ENCODE measurements at regions not wholly inside any gene's neighbourhood (a gene's known extent, or its start where the extent isn't known, plus 50 kb on each side); places are given as distances from the start of the nearest gene placed in this dataset.

DNA sequence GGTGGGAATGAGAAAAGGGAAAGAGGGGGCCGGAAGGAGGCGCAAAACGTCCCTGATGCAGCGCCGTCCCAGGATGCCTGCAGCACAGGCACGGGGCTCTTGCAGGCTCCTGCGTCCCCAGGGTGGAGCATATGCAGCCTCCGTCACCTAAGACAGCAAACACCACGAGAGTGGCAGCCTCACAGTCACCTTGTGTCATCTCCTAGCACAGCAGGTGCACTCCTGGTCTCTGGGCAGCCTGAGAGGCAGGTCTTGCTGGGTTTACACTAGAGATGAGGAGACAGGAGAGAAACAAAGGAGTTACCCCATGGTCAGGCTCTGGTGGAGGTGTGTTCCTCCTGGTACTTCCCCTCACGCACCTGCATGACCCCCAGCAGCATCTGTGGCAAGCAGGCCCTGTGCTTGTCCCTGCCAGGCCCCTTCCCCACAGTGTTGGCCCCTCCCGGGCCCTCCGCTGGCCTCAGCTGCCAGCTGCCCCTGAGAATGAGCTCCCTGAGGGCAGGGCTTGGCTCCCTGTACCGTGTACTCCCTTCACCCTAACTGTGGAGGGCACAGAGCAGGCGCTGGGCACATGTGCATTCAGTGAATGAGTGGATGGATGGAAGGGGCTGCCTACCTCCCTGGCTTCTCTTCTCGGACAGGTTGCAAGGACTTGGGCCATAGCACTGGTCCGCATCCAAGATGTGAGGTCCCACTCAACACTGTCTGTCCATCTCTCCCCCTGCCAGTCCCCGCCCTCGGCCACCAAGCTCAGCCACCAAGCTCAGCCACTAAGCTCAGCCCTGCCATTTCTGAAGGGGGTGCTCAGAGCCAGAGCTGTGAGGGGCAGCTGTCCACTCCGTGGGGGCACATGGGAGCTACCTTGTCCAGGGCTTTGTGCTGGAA lies 988.6 kb downstream of the BRD1 start:
- TF ChIP-seq CTCF (IDR thresholded peaks at IDR 0.05; ENCODE audit: low read depth, low read length) (no peak), POLR2A (IDR thresholded peaks at IDR 0.05; ENCODE audit: extremely low read depth, insufficient read length) (no peak), MYC (IDR thresholded peaks at IDR 0.05; ENCODE audit: low read depth, low read length) (no peak)

Measured in NB4 (cell line).